Right hindlimb (tissue), 1 donor: ENCODE measurements at regions not wholly inside any gene's neighbourhood (a gene's known extent, or its start where the extent isn't known, plus 50 kb on each side); places are given as distances from the start of the nearest gene placed in this dataset.

Source experiments
- DNase-seq: peaks from one replicate; pipeline ENCODE4 v3.0.0-alpha.2; 2018

DNA sequence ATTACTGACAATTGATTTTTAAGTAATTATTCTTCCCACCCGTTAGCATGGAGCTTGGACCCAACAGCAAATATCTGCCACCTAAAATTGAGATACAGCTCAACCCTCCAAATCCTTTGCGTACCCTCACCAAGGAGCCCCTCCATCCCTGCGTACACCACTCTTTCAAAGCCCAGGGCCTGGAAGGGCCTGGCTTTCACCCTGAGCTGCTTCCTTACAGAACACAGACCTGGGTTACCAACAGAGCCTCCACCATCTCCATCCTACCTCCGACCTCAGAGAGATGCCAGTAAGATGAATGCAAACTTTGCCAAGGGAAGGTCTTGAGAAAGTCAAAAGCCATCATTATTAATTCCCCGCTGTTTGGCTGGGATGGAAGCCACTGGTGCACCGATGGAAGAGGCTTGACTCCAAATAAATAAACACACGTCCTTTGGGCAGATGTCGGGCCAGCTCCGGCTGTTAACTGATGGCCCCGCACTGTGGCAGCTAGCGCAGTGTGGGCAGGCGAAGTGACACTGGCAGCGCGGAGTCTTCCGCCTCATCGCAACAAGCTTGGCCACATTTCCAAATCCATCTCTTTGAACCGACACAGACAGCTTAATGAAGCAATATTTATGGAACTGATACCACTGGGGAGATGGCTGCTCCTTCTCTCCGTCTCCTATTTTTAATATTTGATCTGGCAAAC lies 150.2 kb upstream of the VSTM2B start:
- DNase-seq, result no peak

- no peak for DNase-seq
Measured at GRCh38 chr19:29376855-29377354, 148.9 kb upstream of the VSTM2B start.

DNA sequence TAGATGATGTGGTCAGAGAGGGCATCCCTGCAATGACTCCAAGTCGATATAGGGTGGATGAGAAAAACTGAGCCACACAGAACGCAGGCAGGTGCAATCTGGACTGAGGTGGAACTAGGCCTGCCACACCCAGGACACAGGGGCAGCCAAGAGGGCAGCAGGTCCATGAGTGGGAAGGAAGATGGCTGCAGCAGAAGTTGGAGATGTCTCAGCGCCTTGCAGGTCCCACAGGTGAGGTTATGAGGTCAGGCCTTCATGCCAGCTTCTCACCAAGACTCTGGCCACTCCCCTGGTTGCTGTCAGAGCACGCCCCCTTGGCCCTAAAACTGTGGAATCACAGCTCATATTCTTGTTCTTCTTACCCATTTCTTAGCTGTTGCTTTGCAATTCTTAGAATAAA lies 147.7 kb upstream of the VSTM2B start:
- no peak for DNase-seq

- no peak for DNase-seq
Measured at GRCh38 chr19:29378543-29379080, 147.2 kb upstream of the VSTM2B start.

GRCh38 chr19:29379257-29380021 lies 146.4 kb upstream of the VSTM2B start:
- peak; percentile 48 for DNase-seq

- DNase-seq, result no peak
Measured at GRCh38 chr19:29380581-29380980, 145.2 kb upstream of the VSTM2B start.

DNA sequence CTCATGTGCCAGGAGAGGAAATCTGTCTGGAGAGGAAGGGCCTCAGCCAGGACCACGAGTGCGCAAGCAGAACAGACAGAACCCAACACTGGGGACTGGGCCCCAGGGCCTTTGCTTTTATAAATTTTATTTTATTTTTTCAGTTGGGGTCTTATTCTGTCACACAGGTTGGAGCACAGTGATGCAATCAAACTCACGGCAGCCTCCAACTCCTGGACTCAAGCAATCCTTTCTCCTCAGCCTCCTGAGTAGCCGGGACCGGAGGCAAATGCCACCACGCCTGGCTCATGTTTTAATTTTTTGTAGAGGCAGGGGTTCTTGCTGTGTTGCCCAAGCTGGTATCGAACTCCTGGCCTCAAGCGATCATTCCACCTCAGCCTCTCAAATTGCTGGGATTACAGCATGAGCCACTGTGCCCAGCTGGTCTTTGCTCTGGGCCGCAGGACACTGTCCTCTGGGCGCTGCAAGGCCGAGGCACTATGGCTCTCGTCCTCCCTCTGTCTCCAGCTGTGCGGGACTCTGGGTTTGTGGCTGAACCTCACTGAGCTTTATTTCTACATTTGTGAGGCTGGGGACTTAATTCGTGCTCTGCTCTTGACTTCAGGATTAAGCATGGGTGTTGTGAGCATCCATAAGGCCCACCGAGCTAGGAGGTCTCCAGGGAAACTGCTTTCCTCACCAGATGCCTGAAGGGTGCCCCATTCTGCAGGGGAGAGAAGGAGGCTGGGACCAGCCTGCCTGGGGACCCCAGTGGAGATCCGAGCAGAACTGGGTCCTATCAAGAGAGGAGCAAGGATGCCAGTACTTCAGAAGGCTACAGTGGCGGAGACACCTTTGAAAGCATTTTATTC lies 144.2 kb upstream of the VSTM2B start:
- DNase-seq, result peak; percentile 6

- DNase-seq, result peak; percentile 4
Measured at GRCh38 chr19:29383696-29384095, 142.1 kb upstream of the VSTM2B start.

DNA sequence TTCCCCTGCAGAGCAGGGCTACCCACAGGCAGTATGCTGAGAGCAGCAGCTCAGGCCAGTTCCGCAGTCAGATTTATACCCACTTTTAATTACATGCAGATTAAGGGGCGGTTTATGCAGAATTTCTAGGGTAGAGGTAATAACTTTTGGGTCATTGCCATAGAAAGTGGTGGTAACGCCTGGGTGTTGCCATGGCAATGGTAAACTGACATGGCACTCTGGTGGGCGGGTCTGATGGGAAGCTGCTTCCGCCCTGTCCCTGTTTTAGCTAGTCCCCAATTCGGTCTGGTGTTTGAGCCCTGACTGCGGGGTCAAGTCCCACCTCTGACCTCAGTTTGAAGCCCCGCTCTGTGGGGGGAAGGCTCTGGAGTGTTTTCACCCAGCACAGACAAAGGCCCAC lies 141.1 kb upstream of the VSTM2B start:
- DNase-seq, result peak; percentile 13

DNA sequence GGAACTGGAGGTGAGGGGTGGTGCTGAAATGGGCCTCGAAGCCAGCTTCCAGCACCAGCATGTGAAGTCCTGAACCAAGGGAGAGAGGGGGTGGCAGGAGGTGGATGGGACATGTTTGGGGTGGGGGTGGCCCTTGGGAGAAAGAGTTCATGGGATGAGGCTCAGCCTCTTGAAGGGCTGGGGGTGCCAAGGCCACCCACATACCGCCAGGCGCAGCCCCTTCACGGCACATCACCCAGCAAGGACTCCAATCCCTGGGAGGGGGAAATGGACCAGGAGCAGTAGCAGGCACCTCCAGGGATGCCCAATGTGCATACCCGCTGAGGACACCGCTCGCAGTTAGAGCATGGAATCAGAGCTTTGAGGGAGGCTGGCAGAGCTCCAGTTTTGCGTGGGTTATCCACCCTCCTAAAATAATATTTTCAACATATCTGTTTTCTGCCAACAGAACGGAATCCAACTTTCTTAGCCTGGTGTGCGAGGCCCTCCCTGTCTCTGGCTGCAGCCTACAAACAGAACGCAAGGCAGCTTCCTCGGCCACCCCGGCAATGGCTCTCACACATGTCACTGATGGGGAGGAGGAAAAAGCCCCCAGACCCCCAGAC lies 140.5 kb upstream of the VSTM2B start:
- peak; percentile 36 for DNase-seq

- no peak for DNase-seq
Measured at GRCh38 chr19:29386970-29387369, 138.8 kb upstream of the VSTM2B start.

DNA sequence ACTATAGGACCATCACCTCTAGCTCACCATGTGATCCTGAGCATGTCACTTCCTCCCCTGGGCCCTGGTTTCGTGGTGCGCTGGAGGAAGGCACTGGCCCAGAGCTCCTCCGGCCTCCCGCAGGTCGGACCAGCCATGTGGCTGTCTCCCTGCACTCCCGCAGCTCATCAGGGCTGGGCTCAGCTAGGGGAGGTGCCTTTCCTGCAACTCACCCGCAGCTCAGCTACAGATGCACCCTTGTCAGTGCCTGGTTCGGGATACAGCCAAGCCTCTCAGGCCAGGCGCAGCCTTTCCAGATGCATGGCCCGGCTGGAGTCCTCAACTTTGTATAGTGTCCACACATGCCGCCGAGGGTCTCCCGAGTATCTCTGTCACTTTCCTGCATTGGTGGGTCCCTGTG lies 138.2 kb upstream of the VSTM2B start:
- DNase-seq, result no peak

DNA sequence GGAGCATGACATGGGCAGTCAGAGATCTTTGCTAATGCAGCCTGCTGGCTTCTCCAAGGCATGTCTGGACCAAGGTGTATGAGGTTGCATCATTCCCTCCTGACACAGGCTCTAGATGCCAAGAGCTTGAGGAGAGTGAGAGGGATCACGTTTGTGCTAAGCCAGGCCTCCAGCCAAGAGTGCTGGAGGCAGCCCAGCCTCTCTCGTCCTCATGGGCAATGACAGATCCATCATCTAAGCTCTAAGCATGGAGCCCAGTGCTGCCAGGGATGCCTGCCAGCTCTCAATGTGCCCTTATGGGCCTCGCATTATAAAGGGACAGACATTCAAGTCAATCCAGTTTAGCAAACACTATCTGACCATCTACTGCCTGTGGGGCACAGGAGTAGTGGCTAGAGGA lies 136.3 kb upstream of the VSTM2B start:
- no peak for DNase-seq

GRCh38 chr19:29390742-29391141 lies 135.1 kb upstream of the VSTM2B start:
- no peak for DNase-seq

DNA sequence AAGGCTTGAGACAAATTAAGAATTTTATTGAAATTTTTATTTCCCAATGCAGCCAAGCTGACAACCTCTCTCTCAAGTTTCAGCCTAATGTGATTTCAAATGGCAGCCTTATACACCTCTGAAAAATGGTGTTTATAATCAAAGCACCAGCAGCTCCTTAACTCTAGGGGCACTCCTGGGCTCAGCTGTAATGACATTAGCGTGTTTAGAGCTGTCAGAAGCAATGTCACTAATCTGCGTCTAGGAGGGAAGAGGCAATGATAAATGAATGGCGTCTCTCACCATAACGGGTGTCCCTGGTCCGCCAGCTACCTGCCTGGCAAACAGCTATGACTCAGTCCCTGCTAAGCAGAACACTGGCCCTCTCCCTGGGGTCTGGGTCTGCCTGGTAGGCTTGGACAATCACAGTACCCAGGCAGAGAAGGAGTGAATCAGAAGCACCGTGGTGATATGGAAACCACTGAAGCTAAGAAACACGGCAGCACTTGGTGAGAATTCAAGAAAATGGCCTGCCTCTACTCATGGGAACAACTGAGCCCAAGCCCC lies 131.8 kb upstream of the VSTM2B start:
- no peak for DNase-seq

DNA sequence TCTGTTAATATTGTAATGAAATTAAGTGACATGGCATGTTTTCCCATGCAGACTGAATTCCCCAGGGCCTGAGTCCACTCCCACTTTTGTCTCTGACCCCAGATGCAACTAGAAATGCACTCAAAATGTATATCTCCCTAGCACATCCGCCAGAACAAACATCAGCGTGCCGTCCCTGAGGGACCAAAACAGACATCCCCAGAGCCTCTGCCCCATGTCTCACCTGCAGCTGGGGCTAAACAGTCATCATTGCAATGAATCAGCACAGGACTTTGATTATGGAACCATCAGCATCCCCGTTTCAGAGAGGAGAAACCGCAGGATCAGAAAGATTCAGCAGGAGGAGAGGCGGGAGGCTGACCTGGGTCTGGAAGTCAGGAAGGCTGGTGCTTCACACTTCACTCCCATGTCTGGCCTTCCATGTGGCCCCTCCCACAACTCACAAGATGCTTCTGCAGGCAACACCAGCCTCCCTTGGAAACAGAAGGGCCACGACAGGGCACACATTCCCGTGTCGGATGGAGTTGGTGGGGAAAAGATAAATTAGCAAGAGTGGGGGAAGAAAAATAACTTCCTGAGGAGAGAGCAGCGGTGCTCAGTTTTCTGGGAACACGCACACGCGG lies 130.6 kb upstream of the VSTM2B start:
- no peak for DNase-seq

DNA sequence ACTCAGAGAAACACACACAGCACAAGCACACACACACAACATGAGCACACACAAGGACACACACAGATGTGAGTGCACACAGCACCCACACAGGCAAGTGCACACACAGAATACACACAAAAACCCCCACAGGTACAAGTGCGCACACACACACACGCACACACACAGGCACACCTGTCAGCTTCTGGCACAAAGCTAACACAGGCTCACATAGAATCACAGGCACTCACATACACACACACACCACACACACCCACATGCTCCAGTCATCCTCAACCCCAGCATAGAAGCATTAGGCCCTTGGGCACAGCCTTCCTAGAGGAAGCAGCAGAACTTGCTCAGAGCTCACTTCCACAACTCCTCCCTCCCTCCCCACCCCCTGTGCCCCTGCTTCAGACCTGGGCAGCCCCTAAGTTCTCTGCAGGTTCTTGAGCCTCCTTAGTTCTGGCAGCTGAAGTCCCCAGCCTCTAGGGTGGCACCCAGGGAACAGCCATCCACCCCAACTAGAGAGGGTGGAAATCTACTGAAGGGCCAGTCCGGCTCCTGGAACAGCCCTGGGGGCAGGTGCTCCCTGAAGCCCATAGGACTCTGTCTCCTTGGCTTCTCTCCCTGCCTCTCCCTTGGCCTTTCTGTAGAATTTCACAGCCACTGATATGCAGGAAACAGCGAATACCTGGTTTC lies 129.9 kb upstream of the VSTM2B start:
- no peak for DNase-seq

GRCh38 chr19:29396925-29397324 lies 128.9 kb upstream of the VSTM2B start:
- no peak for DNase-seq

DNA sequence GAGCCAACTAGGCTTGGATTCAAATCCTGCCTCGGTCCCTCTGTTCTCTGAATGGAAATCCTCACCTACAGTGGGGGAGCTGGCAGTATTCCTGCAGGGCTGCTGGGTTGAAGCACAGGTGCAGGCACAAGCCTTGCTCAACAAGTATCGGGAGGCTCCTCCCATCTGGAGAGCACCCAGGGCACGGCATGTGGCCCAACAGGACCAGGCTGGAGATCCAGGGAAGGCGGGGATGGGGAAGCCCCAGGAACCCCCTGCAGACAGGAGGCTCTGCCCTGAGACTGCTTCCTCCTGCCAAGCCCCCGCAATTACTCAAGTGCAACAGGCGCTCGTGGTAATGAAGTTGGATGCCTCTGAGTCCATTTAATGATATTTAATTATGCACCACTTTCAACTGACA lies 128.0 kb upstream of the VSTM2B start:
- DNase-seq, result no peak

DNA sequence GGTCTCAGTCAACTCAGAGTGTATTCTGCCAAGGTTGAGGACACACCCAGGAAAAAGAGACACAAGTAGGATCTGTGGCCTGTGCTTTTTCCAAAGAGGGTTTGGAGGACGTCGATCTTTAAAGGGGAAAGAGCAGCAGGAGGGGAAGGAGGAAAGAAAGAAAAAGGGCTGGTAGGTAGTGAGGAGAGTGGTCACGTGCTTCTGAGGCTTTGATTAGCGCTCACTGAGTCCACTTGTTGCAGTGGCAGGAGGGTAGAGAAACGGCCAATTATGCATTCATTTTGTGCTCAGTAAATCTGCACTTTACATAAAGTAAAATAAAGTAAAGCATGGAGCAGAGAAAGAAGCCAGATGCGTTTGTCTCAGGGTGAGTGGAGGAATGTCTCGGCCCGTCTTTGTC lies 126.0 kb upstream of the VSTM2B start:
- no peak for DNase-seq
